ENCODE measurements at regions not wholly inside any gene's neighbourhood (a gene's known extent, or its start where the extent isn't known, plus 50 kb on each side); places are given as distances from the start of the nearest gene placed in this dataset.

GRCh38 chr2:19062370-19062769, 296.1 kb downstream of the OSR1 start:
- no peak for DNase-seq
- in situ Hi-C loops (cut with MboI; ENCODE audit: low pct_unique_long_range_greater_than_20kb, low sequenced_read_pairs) = no loop called here

- in situ Hi-C loops (cut with MboI; ENCODE audit: low pct_unique_long_range_greater_than_20kb, low sequenced_read_pairs) = no loop called here
- no peak for DNase-seq
Observed at GRCh38 chr2:19059076-19059475, 299.3 kb downstream of the OSR1 start.

GRCh38 chr2:19051203-19051831, 307.1 kb downstream of the OSR1 start:
- in situ Hi-C loops (cut with MboI; ENCODE audit: low pct_unique_long_range_greater_than_20kb, low sequenced_read_pairs) = no loop called here
- DNase-seq = no peak

GRCh38 chr2:19050354-19050753, 308.1 kb downstream of the OSR1 start:
- in situ Hi-C loops (cut with MboI; ENCODE audit: low pct_unique_long_range_greater_than_20kb, low sequenced_read_pairs) = no loop called here
- DNase-seq = no peak

DNA sequence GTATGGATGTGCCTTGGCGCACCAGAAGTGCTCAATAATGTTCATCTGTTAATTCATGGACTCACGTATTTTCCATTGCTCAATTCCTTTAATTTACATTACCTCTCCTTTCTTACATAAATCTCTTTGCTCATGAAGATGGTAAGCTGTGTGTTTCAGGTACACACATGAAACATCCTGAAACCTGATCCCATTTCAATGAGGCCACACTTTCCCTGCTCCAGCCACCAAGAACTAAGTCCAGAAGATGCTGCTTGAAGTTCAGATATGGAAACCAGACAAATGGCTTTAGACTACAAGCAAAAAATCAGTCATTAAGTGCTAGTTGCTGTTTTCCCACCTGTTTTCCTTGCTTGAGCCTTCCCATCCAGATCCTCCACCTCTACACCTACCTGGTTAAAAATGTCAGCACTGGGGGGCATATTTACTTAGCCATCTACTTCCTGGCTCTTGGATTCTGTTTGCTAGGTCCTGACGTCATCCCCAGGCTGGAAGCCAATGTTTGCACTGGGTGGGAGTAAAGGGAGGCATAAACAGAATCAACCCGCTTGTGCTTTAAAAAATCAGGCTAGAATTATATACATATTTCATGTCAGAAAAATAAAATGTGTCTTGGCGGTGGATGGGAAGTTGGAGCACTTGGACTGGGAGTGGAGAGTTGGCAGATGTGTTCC, 309.7 kb downstream of the OSR1 start:
- in situ Hi-C loops (cut with MboI; ENCODE audit: low pct_unique_long_range_greater_than_20kb, low sequenced_read_pairs) = no loop called here
- no peak for DNase-seq

DNA sequence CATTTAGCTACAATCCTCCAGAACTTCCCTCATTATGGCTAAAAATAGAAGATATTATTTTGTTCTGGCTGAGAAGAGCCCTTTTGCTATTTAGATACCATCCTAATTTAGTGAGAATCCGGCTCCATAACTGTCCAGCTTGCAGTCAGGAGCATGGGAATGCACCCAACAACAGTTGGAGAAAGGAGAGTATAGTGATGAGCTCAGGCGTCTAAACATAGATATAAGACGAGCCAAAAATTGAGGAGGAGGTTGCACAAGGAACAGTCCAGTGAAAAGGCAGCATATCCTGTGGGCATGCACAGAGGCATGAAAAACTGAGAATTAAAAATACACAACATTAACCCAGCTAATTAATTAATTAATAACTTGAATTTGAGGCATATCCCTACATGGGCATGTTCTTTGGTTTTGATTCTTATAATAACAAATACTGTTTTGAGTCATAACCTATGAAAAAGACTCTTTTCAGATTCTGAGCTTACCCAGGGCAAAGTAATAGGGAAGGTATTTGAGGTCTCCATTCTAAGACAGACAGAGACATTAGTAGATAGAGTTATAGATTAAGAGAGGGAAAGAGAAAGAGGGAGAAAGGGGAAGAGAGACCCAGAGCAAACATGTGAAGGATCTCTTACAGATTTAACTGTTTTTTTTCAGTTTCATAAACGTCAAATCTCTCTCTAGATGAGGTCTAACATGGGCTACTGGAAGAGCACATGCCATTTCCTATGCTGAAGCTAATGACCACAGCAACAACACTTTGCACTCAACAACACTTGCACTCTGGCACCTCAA, 311.2 kb downstream of the OSR1 start:
- in situ Hi-C loops (cut with MboI; ENCODE audit: low pct_unique_long_range_greater_than_20kb, low sequenced_read_pairs) = no loop called here
- no peak for DNase-seq

DNA sequence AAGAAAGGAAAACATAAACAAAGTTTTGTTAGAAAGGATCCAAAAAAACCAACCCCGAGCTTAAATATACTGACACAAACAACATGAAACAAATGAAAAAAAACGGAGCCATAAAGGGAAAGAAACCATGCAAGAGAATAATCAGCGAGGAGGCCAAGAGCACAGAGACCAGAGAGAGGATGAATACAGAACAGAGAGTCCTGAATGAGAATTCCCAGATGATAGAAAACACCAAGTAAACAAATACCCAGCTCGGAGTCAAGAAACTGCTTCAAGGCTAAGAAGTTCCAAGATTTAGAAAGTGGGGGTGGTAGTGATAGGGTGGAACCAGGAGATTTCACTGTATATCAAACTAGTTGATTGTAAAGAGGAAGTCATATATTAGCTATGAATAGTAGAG, 313.3 kb downstream of the OSR1 start:
- in situ Hi-C loops (cut with MboI; ENCODE audit: low pct_unique_long_range_greater_than_20kb, low sequenced_read_pairs) = no loop called here
- no peak for DNase-seq

- in situ Hi-C loops (cut with MboI; ENCODE audit: low pct_unique_long_range_greater_than_20kb, low sequenced_read_pairs) = no loop called here
- DNase-seq = no peak
Observed at GRCh38 chr2:19043893-19044292, 314.5 kb downstream of the OSR1 start.

- in situ Hi-C loops (cut with MboI; ENCODE audit: low pct_unique_long_range_greater_than_20kb, low sequenced_read_pairs) = no loop called here
- no peak for DNase-seq
Observed at GRCh38 chr2:19041434-19042041, 316.9 kb downstream of the OSR1 start.

DNA sequence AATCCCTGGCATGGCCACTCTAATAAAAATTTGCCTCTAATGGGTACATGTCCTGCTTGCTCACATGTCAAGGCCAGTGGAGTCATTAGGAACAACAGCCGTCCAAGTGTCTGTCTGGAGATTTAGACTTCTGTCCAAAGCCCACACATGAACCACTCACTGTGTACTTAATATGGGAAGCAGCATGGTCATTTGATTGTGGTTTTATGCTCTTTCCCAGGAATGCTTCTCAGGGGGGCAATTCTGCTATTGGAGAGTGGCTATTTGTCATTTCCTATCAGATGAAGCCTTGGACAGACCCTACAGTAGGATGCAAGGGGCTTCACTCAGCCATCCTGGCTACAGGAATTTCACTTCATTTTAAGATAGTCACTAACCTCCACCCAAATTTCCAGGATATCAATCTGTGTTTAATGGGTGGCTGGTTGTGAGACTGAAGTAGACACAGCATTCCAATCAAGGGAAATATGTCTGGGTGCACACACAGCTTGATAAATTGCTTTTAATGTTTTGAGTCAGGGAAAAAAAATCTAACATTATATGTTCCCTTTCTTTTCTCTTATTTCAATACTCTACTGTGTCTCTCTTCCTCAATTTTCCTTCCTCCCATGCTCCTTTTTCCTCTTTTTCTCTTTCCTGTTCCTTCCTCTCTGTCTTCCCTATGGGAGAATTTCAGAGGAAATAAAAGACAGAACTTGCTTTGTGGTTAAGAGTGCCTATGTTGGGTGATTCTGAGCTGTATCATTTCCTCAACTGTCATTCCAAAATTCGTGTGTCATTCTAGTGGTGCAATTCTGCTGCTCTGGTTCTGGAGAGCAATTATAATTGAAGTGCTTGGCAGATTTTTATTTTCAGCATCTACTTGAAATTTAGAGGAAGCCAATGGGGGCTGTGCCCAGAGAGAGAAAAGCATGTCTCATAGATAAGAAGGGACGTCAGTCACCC, 320.1 kb downstream of the OSR1 start:
- in situ Hi-C loops (cut with MboI; ENCODE audit: low pct_unique_long_range_greater_than_20kb, low sequenced_read_pairs) = no loop called here
- no peak for DNase-seq

- in situ Hi-C loops (cut with MboI; ENCODE audit: low pct_unique_long_range_greater_than_20kb, low sequenced_read_pairs) = no loop called here
Observed at GRCh38 chr2:19036091-19036490, 322.3 kb downstream of the OSR1 start.

GRCh38 chr2:19035238-19035637, 323.2 kb downstream of the OSR1 start:
- in situ Hi-C loops (cut with MboI; ENCODE audit: low pct_unique_long_range_greater_than_20kb, low sequenced_read_pairs) = no loop called here
- no peak for DNase-seq

More at GRCh38 chr2:19036091-19036490, 322.3 kb downstream of the OSR1 start:
- no peak for DNase-seq

DNA sequence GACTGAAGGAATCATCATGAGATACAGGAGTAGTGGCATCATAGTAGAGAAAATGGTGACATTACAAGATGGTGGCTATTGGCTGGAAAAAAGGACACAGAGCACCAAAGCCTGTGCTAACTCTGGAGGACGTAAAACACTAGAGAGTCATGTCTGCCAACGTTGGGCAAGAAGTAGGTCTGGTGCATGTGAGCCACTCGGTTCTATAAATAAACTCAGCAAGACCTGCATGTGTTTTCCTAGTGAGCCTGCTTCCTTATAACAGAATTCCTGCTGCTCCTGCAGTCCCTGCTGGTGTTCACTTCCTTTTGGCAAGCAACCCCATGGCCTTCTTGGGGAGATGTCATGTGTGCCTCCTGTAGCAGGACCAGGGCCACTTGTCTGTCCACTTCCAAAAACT, 325.2 kb downstream of the OSR1 start:
- no peak for DNase-seq
- in situ Hi-C loops (cut with MboI; ENCODE audit: low pct_unique_long_range_greater_than_20kb, low sequenced_read_pairs) = no loop called here

GRCh38 chr2:19031642-19032041, 326.8 kb downstream of the OSR1 start:
- DNase-seq = no peak
- in situ Hi-C loops (cut with MboI; ENCODE audit: low pct_unique_long_range_greater_than_20kb, low sequenced_read_pairs) = no loop called here

DNA sequence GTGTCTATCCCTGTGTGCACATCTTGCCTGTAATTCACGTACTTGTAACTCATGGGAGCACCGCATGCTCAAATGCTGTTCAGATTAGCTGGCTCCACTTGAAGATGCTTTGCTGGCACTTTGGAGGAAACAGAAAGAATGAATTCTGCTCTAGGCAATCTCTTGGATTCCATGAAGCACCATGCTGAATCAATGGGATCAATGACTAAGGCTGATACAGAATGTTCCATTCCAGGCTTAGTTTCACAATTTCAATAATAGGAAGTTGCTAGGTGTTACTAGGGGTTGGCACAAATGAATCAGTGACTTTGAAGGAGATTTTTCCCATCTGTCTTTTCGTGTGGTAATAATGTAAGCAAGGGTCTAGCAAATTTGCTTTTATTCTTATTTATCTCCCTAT, 328.8 kb downstream of the OSR1 start:
- DNase-seq = no peak
- in situ Hi-C loops (cut with MboI; ENCODE audit: low pct_unique_long_range_greater_than_20kb, low sequenced_read_pairs) = no loop called here

- in situ Hi-C loops (cut with MboI; ENCODE audit: low pct_unique_long_range_greater_than_20kb, low sequenced_read_pairs) = no loop called here
- no peak for DNase-seq
Observed at GRCh38 chr2:19028587-19029375, 329.6 kb downstream of the OSR1 start.

DNA sequence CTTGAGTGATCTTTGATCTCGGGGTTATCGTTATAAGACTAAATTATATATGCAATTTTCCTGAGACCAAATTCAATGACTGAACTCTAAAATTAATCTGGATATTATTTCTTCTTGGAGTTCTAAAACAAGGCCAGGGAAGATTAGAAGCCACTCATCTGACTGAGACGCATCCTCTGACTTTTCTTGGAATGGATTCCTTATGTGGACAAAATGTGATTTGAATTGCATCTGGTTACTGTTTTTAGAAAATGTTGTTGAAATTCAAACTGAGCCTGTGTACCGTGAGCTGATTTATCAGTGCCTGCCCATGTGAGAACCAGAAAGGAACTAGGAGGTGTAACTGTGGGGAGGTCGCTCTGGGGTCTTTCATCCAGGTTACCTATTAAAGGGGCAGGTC, 330.8 kb downstream of the OSR1 start:
- DNase-seq = no peak
- in situ Hi-C loops (cut with MboI; ENCODE audit: low pct_unique_long_range_greater_than_20kb, low sequenced_read_pairs) = no loop called here

DNA sequence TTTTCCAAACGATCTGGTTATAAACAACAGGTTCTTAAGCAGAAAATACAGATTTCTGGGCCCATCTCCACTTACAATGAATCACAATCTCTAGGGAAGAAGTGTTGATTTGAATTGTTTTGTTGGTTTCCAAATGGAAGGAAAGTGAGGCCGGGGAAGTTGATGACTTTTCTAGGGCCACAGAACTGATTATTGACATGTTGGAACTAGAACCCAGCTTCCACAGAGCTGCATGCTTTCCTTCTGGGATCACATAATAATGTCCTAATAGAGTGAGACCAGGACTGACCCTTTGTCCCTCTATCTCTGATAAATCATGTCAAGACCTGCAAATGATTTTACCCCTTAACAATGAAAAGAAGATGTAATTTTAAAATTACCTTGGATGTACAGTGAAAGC, 332.2 kb downstream of the OSR1 start:
- in situ Hi-C loops (cut with MboI; ENCODE audit: low pct_unique_long_range_greater_than_20kb, low sequenced_read_pairs) = no loop called here
- DNase-seq = no peak

All from KBM-7 (cell line).